Ectodermal cell (in vitro differentiated cells): ENCODE measurements at regions not wholly inside any gene's neighbourhood (a gene's known extent, or its start where the extent isn't known, plus 50 kb on each side); places are given as distances from the start of the nearest gene placed in this dataset.

Experiments
- H3K27ac ChIP-seq: 2 replicates; pipeline ENCODE4 v1.7.0; 2013; ENCODE audit warnings: mild to moderate bottlenecking, low read depth, low read length; ENCODE audit not compliant: insufficient read depth, poor library complexity, severe bottlenecking
- H3K27me3 ChIP-seq: 2 replicates; pipeline ENCODE4 v1.7.0; 2013; ENCODE audit warnings: mild to moderate bottlenecking, low read length; ENCODE audit not compliant: insufficient read depth, control insufficient read depth, poor library complexity, severe bottlenecking
- H3K36me3 ChIP-seq: one replicate; pipeline ENCODE4 v1.7.0; 2013; ENCODE audit warnings: low read length; ENCODE audit not compliant: control insufficient read depth, insufficient read depth
- H3K4me1 ChIP-seq: one replicate; pipeline ENCODE4 v1.7.0; 2013; ENCODE audit warnings: low read length; ENCODE audit not compliant: control insufficient read depth, insufficient read depth
- H3K4me3 ChIP-seq: 2 replicates; pipeline ENCODE4 v1.7.0; 2013; ENCODE audit warnings: low read depth, low read length, control low read depth; ENCODE audit not compliant: insufficient read depth
- H3K9me3 ChIP-seq: 2 replicates; pipeline ENCODE4 v1.7.0; 2013; ENCODE audit warnings: mild to moderate bottlenecking, low read length, moderate library complexity; ENCODE audit not compliant: control insufficient read depth
- WGBS, 2 experiments: methylation state at CpG; one replicate each; pipeline ENCODE4 v1.1.7; 2013; ENCODE audit warnings: missing lambda C conversion rate in 2 of 2; 5-methylcytosine and 5-hydroxymethylcytosine counted together

- Histone ChIP-seq H3K36me3 (no peaks in the 10 kb centered on the region), H3K4me3 (no peak overlapping the region), H3K4me1 (no peaks in the 10 kb centered on the region), H3K27me3 (no peaks in the 10 kb centered on the region), H3K9me3 (no peaks in the 10 kb centered on the region), H3K27ac (no peak overlapping the region)
- WGBS, 2 experiments = 94 to 97% methylated on average over 7 to 9 of the region's 9 CpGs
Observed at GRCh38 chr5:52199833-52200232, 587.9 kb upstream of the ITGA1 start.

- Histone ChIP-seq H3K4me3 (no peak overlapping the region), H3K9me3 (no peaks in the 10 kb centered on the region), H3K4me1 (no peaks in the 10 kb centered on the region), H3K36me3 (no peaks in the 10 kb centered on the region), H3K27me3 (no peaks in the 10 kb centered on the region), H3K27ac (no peak overlapping the region)
- WGBS, 2 experiments = 94 to 95% methylated on average over 14 of the region's 14 CpGs
Observed at GRCh38 chr5:52202256-52202655, 585.5 kb upstream of the ITGA1 start.

GRCh38 chr5:52204310-52204709 is 583.4 kb upstream of the ITGA1 start:
- no peak overlapping the region for H3K4me3 ChIP-seq
- no peak overlapping the region for H3K27ac ChIP-seq
- H3K36me3 ChIP-seq = no peaks in the 10 kb centered on the region
- H3K9me3 ChIP-seq = no peaks in the 10 kb centered on the region
- H3K27me3 ChIP-seq = no peaks in the 10 kb centered on the region
- H3K4me1 ChIP-seq = no peaks in the 10 kb centered on the region
- 91 to 92% methylated on average over 3 of the region's 3 CpGs for WGBS, 2 experiments
